ENCODE measurements at regions not wholly inside any gene's neighbourhood (a gene's known extent, or its start where the extent isn't known, plus 50 kb on each side); places are given as distances from the start of the nearest gene placed in this dataset.

GRCh38 chr22:49040111-49040510, 787.6 kb downstream of the BRD1 start:
- no peak for TF ChIP-seq CTCF (IDR thresholded peaks at IDR 0.05; ENCODE audit: low read depth, low read length, missing control alignments)
- no peak overlapping the region for H3K4me3 ChIP-seq (replicated peaks; ENCODE audit: low read depth, low read length)
- DNase-seq (ENCODE audit: extremely low read depth, low read depth) = no peak

- TF ChIP-seq CTCF (IDR thresholded peaks at IDR 0.05; ENCODE audit: low read depth, low read length, missing control alignments) = no peak
These were observed 788.0 kb downstream of the BRD1 start for GRCh38 chr22:49039625-49040024.

GRCh38 chr22:49037701-49038245, 789.9 kb downstream of the BRD1 start:
- TF ChIP-seq CTCF (IDR thresholded peaks at IDR 0.05; ENCODE audit: low read depth, low read length, missing control alignments) = no peak
- no peak overlapping the region for H3K4me3 ChIP-seq (replicated peaks; ENCODE audit: low read depth, low read length)
- no peak for DNase-seq (ENCODE audit: extremely low read depth, low read depth)

More at GRCh38 chr22:49039625-49040024, 788.0 kb downstream of the BRD1 start:
- no peak for DNase-seq (ENCODE audit: extremely low read depth, low read depth)
- H3K4me3 ChIP-seq (replicated peaks; ENCODE audit: low read depth, low read length) = no peak overlapping the region

- no peak for TF ChIP-seq CTCF (IDR thresholded peaks at IDR 0.05; ENCODE audit: low read depth, low read length, missing control alignments)
- DNase-seq (ENCODE audit: extremely low read depth, low read depth) = no peak
- H3K4me3 ChIP-seq (replicated peaks; ENCODE audit: low read depth, low read length) = no peak overlapping the region
These were observed 791.2 kb downstream of the BRD1 start for GRCh38 chr22:49036513-49036912.

- no peak for TF ChIP-seq CTCF (IDR thresholded peaks at IDR 0.05; ENCODE audit: low read depth, low read length, missing control alignments)
- H3K4me3 ChIP-seq (replicated peaks; ENCODE audit: low read depth, low read length) = no peak overlapping the region
- DNase-seq (ENCODE audit: extremely low read depth, low read depth) = no peak
These were observed 791.7 kb downstream of the BRD1 start for GRCh38 chr22:49035818-49036457.

- no peak for TF ChIP-seq CTCF (IDR thresholded peaks at IDR 0.05; ENCODE audit: low read depth, low read length, missing control alignments)
- DNase-seq (ENCODE audit: extremely low read depth, low read depth) = no peak
- no peak overlapping the region for H3K4me3 ChIP-seq (replicated peaks; ENCODE audit: low read depth, low read length)
These were observed 792.5 kb downstream of the BRD1 start for GRCh38 chr22:49034836-49035817.
